Suprapubic skin (tissue), 4 donors: ENCODE measurements at regions not wholly inside any gene's neighbourhood (a gene's known extent, or its start where the extent isn't known, plus 50 kb on each side); places are given as distances from the start of the nearest gene placed in this dataset.
"Not testable (repeated sequence)": the region's sequence is repeated elsewhere in the genome, so short reads cannot be mapped to it uniquely, and the experiment has no call there.

ENCODE experiments used
- DNase-seq, 2 donors: peaks; one replicate each; pipeline ENCODE4 v3.0.0-alpha.2; 2019; ENCODE audit warnings: low spot score in 2 of 2
- H3K27ac ChIP-seq: fragments of 200-600 bp; sonication (generic); one replicate; pipeline ENCODE4 v1.5.1; 2019
- H3K27me3 ChIP-seq: fragments of 200-600 bp; sonication (generic); one replicate; pipeline ENCODE4 v1.5.1; 2019
- H3K36me3 ChIP-seq: fragments of 200-600 bp; sonication (generic); one replicate; pipeline ENCODE4 v1.5.1; 2019
- H3K4me1 ChIP-seq: fragments of 200-600 bp; sonication (generic); one replicate; pipeline ENCODE4 v1.5.1; 2019
- H3K4me3 ChIP-seq: fragments of 200-600 bp; sonication (generic); one replicate; pipeline ENCODE4 v1.5.1; 2019; ENCODE audit warnings: mild to moderate bottlenecking
- H3K9me3 ChIP-seq: fragments of 200-600 bp; sonication (generic); one replicate; pipeline ENCODE4 v1.5.1; 2019
- CTCF ChIP-seq, 2 donors: fragments of 200-600 bp in 1 of 2; fragments of 450-650 bp in 1 of 2; sonication (generic) in 1 of 2; IDR thresholded peaks; one replicate each; pipeline ENCODE4 v1.5.1; 2016 to 2019; ENCODE audit warnings: antibody characterized with exemption in 2 of 2, mild to moderate bottlenecking in 1 of 2, moderate library complexity in 1 of 2
- EP300 ChIP-seq: sonication (generic); formaldehyde crosslinking; IDR thresholded peaks from one replicate; pipeline ENCODE4 v1.6.1; 2017; ENCODE audit warnings: antibody characterized with exemption
- WGBS: methylation state at CpG from one replicate; pipeline ENCODE4 v1.1.5; 2018; 5-methylcytosine and 5-hydroxymethylcytosine counted together

GRCh38 chr15:31650055-31650701 is 323.5 kb downstream of the KLF13 start:
- TF ChIP-seq CTCF (IDR thresholded peaks at IDR 0.05): peak in 1 of 2 donors; percentile 26
- H3K4me3 ChIP-seq, H3K27me3 ChIP-seq, H3K27ac ChIP-seq, DNase-seq, H3K9me3 ChIP-seq, H3K4me1 ChIP-seq, H3K36me3 ChIP-seq: not testable (repeated sequence)
- WGBS: no CpG with 5 or more reads among the region's 6 CpGs

- not testable (repeated sequence) for H3K36me3 ChIP-seq, H3K9me3 ChIP-seq, H3K27me3 ChIP-seq, H3K27ac ChIP-seq, H3K4me3 ChIP-seq, H3K4me1 ChIP-seq, DNase-seq
- 74% methylated on average over 8 of the region's 8 CpGs for WGBS
These were observed 330.3 kb downstream of the KLF13 start for GRCh38 chr15:31656915-31657314.

- TF ChIP-seq EP300: no peak
- H3K4me3 ChIP-seq: no peak overlapping the region
- H3K4me1 ChIP-seq: no peaks in the 10 kb centered on the region
- H3K36me3 ChIP-seq: no peaks in the 10 kb centered on the region
- H3K9me3 ChIP-seq: no peaks in the 10 kb centered on the region
- whole genome bisulfite sequencing: 90% methylated on average over 4 of the region's 4 CpGs
- no peak overlapping the region for H3K27ac ChIP-seq
- no peaks in the 10 kb centered on the region for H3K27me3 ChIP-seq
- no peak for DNase-seq
These were observed 334.2 kb downstream of the KLF13 start for GRCh38 chr15:31660816-31661215.

GRCh38 chr15:31665732-31666131 is 339.1 kb downstream of the KLF13 start:
- not testable (repeated sequence) for H3K4me3 ChIP-seq, H3K27ac ChIP-seq
- 95% methylated on average over 8 of the region's 8 CpGs for WGBS

GRCh38 chr15:31669158-31669908 is 342.7 kb downstream of the KLF13 start:
- H3K27me3 ChIP-seq, H3K27ac ChIP-seq, H3K36me3 ChIP-seq, H3K9me3 ChIP-seq, DNase-seq, H3K4me3 ChIP-seq, H3K4me1 ChIP-seq: not testable (repeated sequence)
- 87% methylated on average over 11 of the region's 11 CpGs for WGBS

More at GRCh38 chr15:31665732-31666131, 339.1 kb downstream of the KLF13 start:
- not testable (repeated sequence) for H3K36me3 ChIP-seq, H3K9me3 ChIP-seq, DNase-seq, H3K4me1 ChIP-seq, H3K27me3 ChIP-seq

GRCh38 chr15:31673263-31673662 is 346.6 kb downstream of the KLF13 start:
- H3K9me3 ChIP-seq, H3K36me3 ChIP-seq, H3K27ac ChIP-seq, H3K4me3 ChIP-seq, H3K27me3 ChIP-seq, DNase-seq, H3K4me1 ChIP-seq: not testable (repeated sequence)
- 58% methylated on average over 3 of the region's 3 CpGs for WGBS

GRCh38 chr15:31681529-31682259 is 348.6 kb upstream of the CHRNA7 start:
- DNase-seq: not testable (repeated sequence)

GRCh38 chr15:31687088-31687487 is 343.2 kb upstream of the CHRNA7 start:
- WGBS: 74% methylated on average over 8 of the region's 8 CpGs
- not testable (repeated sequence) for H3K36me3 ChIP-seq, H3K27me3 ChIP-seq, H3K9me3 ChIP-seq, H3K4me1 ChIP-seq, H3K27ac ChIP-seq, H3K4me3 ChIP-seq, DNase-seq

More at GRCh38 chr15:31681529-31682259, 348.6 kb upstream of the CHRNA7 start:
- WGBS: 100% methylated on average over 1 of the region's 1 CpG
- H3K27ac ChIP-seq, H3K27me3 ChIP-seq, H3K4me1 ChIP-seq, H3K9me3 ChIP-seq, H3K36me3 ChIP-seq, H3K4me3 ChIP-seq: not testable (repeated sequence)

- H3K27ac ChIP-seq, H3K27me3 ChIP-seq, H3K9me3 ChIP-seq, H3K36me3 ChIP-seq, H3K4me1 ChIP-seq, H3K4me3 ChIP-seq, DNase-seq: not testable (repeated sequence)
- WGBS: no CpG with 5 or more reads among the region's 5 CpGs
These were observed 333.8 kb upstream of the CHRNA7 start for GRCh38 chr15:31696509-31696908.

- H3K4me3 ChIP-seq, H3K4me1 ChIP-seq, H3K9me3 ChIP-seq, H3K27me3 ChIP-seq, H3K27ac ChIP-seq, H3K36me3 ChIP-seq, DNase-seq: not testable (repeated sequence)
- WGBS: 67% methylated on average over 2 of the region's 7 CpGs
These were observed 325.1 kb upstream of the CHRNA7 start for GRCh38 chr15:31705076-31705678.

- not testable (repeated sequence) for H3K9me3 ChIP-seq, H3K27me3 ChIP-seq, H3K36me3 ChIP-seq, H3K4me1 ChIP-seq, H3K27ac ChIP-seq, DNase-seq, H3K4me3 ChIP-seq
- WGBS: 74% methylated on average over 2 of the region's 8 CpGs
These were observed 322.2 kb upstream of the CHRNA7 start for GRCh38 chr15:31707944-31708702.

- WGBS: 56% methylated on average over 4 of the region's 9 CpGs
- H3K27me3 ChIP-seq, H3K9me3 ChIP-seq: not testable (repeated sequence)
These were observed 321.5 kb upstream of the CHRNA7 start for GRCh38 chr15:31708703-31709327.

More at GRCh38 chr15:31708703-31709327, 321.5 kb upstream of the CHRNA7 start:
- H3K27ac ChIP-seq, H3K36me3 ChIP-seq, DNase-seq, H3K4me1 ChIP-seq, H3K4me3 ChIP-seq: not testable (repeated sequence)
